Prostate gland (tissue), 2 donors: ENCODE measurements at regions not wholly inside any gene's neighbourhood (a gene's known extent, or its start where the extent isn't known, plus 50 kb on each side); places are given as distances from the start of the nearest gene placed in this dataset.

Source experiments
- DNase-seq: peaks from one replicate; pipeline ENCODE4 v3.0.0-alpha.2; 2019; ENCODE audit warnings: low spot score
- H3K27ac ChIP-seq, 2 donors: fragments of 200-600 bp; sonication (generic); 2 replicates each; pipeline ENCODE4 v1.5.1; 2017 to 2019
- H3K27me3 ChIP-seq: fragments of 200-600 bp; sonication (generic); replicated peaks from 2 replicates; pipeline ENCODE4 v1.5.1; 2019; ENCODE audit not compliant: insufficient read depth
- H3K36me3 ChIP-seq, 2 donors: fragments of 200-600 bp; sonication (generic); 1 replicate in 1 of 2; 2 replicates in 1 of 2; pipeline versions ENCODE4 v1.5.1 to v1.8.1; 2017 to 2019
- H3K4me1 ChIP-seq: fragments of 200-600 bp; sonication (generic); replicated peaks from 2 replicates; pipeline ENCODE4 v1.5.1; 2019
- H3K4me3 ChIP-seq, 2 donors: fragments of 200-600 bp; sonication (generic); 2 replicates each; pipeline ENCODE4 v1.5.1; 2017 to 2019
- H3K9me3 ChIP-seq: fragments of 200-600 bp; sonication (generic); 2 replicates; pipeline ENCODE4 v1.5.1; 2017
- CTCF ChIP-seq, 4 experiments: fragments of 200-600 bp in 2 of 4; fragments of 450-650 bp in 2 of 4; sonication (generic) in 2 of 4; IDR thresholded peaks; 1 replicate in 3 of 4; 2 replicates in 1 of 4; pipeline ENCODE4 v1.5.1; 2016 to 2019; ENCODE audit warnings: antibody characterized with exemption in 4 of 4, mild to moderate bottlenecking in 2 of 4, moderate library complexity in 2 of 4
- POLR2A ChIP-seq: fragments of 450-650 bp; IDR thresholded peaks from one replicate; pipeline ENCODE4 v1.6.1; 2016; ENCODE audit warnings: antibody characterized with exemption, mild to moderate bottlenecking
- POLR2AphosphoS5 ChIP-seq: sonication (generic); formaldehyde crosslinking; IDR thresholded peaks from one replicate; pipeline ENCODE4 v1.6.1; 2017; ENCODE audit warnings: antibody characterized with exemption
- WGBS: methylation state at CpG from one replicate; pipeline ENCODE4 v1.1.5; 2018; 5-methylcytosine and 5-hydroxymethylcytosine counted together
- intact Hi-C: fragments of 100-400 bp; cut with DNase I; formaldehyde crosslinking; loops from one replicate; pipeline ENCODE4 v1.14.2; 2022

GRCh38 chr20:60447703-60448102 is 489.5 kb downstream of the CDH26 start:
- DNase-seq, result no peak
- H3K9me3 ChIP-seq, result no peaks in the 10 kb centered on the region
- 49% methylated on average over 3 of the region's 3 CpGs for WGBS

GRCh38 chr20:60453388-60454246 is 495.4 kb downstream of the CDH26 start:
- Histone ChIP-seq H3K4me3 (no peak overlapping the region), H3K4me1 (no peaks in the 10 kb centered on the region), H3K36me3 (no peaks in the 10 kb centered on the region), H3K27ac (no peak overlapping the region), H3K27me3 (no peaks in the 10 kb centered on the region), H3K9me3 (no peaks in the 10 kb centered on the region)
- DNase-seq, result no peak
- WGBS, result 80% methylated on average over 11 of the region's 11 CpGs
- intact Hi-C loops, result no loop called here
- no peak for TF ChIP-seq POLR2AphosphoS5
- no peak for TF ChIP-seq CTCF (IDR thresholded peaks at IDR 0.05)
- TF ChIP-seq POLR2A, result no peak

More at GRCh38 chr20:60447703-60448102, 489.5 kb downstream of the CDH26 start:
- Histone ChIP-seq H3K27me3 (no peaks in the 10 kb centered on the region), H3K27ac (no peak overlapping the region), H3K4me3 (no peak overlapping the region), H3K36me3 (no peaks in the 10 kb centered on the region), H3K4me1 (no peaks in the 10 kb centered on the region)
- TF ChIP-seq POLR2AphosphoS5 (no peak), CTCF (IDR thresholded peaks at IDR 0.05) (no peak), POLR2A (no peak)
- intact Hi-C loops, result no loop called here

GRCh38 chr20:60454491-60454890 is 496.3 kb downstream of the CDH26 start:
- WGBS, result 83% methylated on average over 8 of the region's 8 CpGs
- no peak overlapping the region for H3K27ac ChIP-seq
- H3K27me3 ChIP-seq, result no peaks in the 10 kb centered on the region
- no peaks in the 10 kb centered on the region for H3K36me3 ChIP-seq
- TF ChIP-seq POLR2A (no peak), CTCF (IDR thresholded peaks at IDR 0.05) (no peak), POLR2AphosphoS5 (no peak)
- H3K4me3 ChIP-seq, result no peak overlapping the region
- no peaks in the 10 kb centered on the region for H3K4me1 ChIP-seq
- intact Hi-C loops, result no loop called here
- no peak for DNase-seq
- H3K9me3 ChIP-seq, result no peaks in the 10 kb centered on the region

GRCh38 chr20:60455272-60455671 is 497.0 kb downstream of the CDH26 start:
- intact Hi-C loops, result no loop called here
- no peaks in the 10 kb centered on the region for H3K9me3 ChIP-seq
- no peak for TF ChIP-seq POLR2A
- no peak for TF ChIP-seq POLR2AphosphoS5
- no peak for TF ChIP-seq CTCF (IDR thresholded peaks at IDR 0.05)
- no peaks in the 10 kb centered on the region for H3K27me3 ChIP-seq
- WGBS, result 79% methylated on average over 8 of the region's 8 CpGs
- no peak overlapping the region for H3K4me3 ChIP-seq
- no peaks in the 10 kb centered on the region for H3K4me1 ChIP-seq
- no peak for DNase-seq
- H3K36me3 ChIP-seq, result no peaks in the 10 kb centered on the region
- H3K27ac ChIP-seq, result no peak overlapping the region

- intact Hi-C loops, result no loop called here
- no peak for TF ChIP-seq POLR2A
- TF ChIP-seq CTCF (IDR thresholded peaks at IDR 0.05), result no peak
- TF ChIP-seq POLR2AphosphoS5, result no peak
- H3K9me3 ChIP-seq, result no peaks in the 10 kb centered on the region
- H3K27me3 ChIP-seq, result no peaks in the 10 kb centered on the region
- H3K36me3 ChIP-seq, result no peaks in the 10 kb centered on the region
- WGBS, result 79% methylated on average over 3 of the region's 3 CpGs
- DNase-seq, result no peak
- H3K27ac ChIP-seq, result no peak overlapping the region
- H3K4me1 ChIP-seq, result no peaks in the 10 kb centered on the region
- no peak overlapping the region for H3K4me3 ChIP-seq
Observed at GRCh38 chr20:60459212-60459611, 501.0 kb downstream of the CDH26 start.
